ENCODE measurements at regions not wholly inside any gene's neighbourhood (a gene's known extent, or its start where the extent isn't known, plus 50 kb on each side); places are given as distances from the start of the nearest gene placed in this dataset.

- Mint-ChIP-seq H3K4me3 (no peak overlapping the region), H3K4me1 (peaks cover 0 to 6% of the 10 kb centered on the region in 2 donors), H3K27me3 (ENCODE audit: low read depth in 2 of 2) (peaks cover 30 to 49% of the 10 kb centered on the region in 2 donors), H3K27ac (no peak overlapping the region), H3K36me3 (no peaks in the 10 kb centered on the region), H3K9me3 (no peaks in the 10 kb centered on the region)
- no peaks in the 10 kb centered on the region for H3K9me3 ChIP-seq (ENCODE audit: control insufficient read depth, insufficient read depth, low read length)
- ATAC-seq = no peak
- DNase-seq = no peak
- H3K4me1 ChIP-seq (ENCODE audit: control insufficient read depth, insufficient read depth, low read length) = no peaks in the 10 kb centered on the region
- no peaks in the 10 kb centered on the region for H3K36me3 ChIP-seq (ENCODE audit: control insufficient read depth, insufficient read depth, low read length)
- no peak for TF ChIP-seq CTCF (IDR thresholded peaks at IDR 0.05)
- intact Hi-C loops (cut with micrococcal nuclease) = no loop called here
- no peak overlapping the region for H3K4me3 ChIP-seq (ENCODE audit: low read length)
- peaks cover 5% of the 10 kb centered on the region for H3K27me3 ChIP-seq (ENCODE audit: control insufficient read depth, insufficient read depth, low read length)
- H3K27ac ChIP-seq (ENCODE audit: low read length) = no peak overlapping the region
- 91% methylated on average over 1 of the region's 1 CpG for WGBS (ENCODE audit: insufficient coverage)
These were observed 87.6 kb upstream of the CYP1B1 start for GRCh38 chr2:38163579-38163978.

GRCh38 chr2:38163006-38163405 is 87.1 kb upstream of the CYP1B1 start:
- peaks cover 30 to 43% of the 10 kb centered on the region in 2 donors for H3K27me3 Mint-ChIP-seq (ENCODE audit: low read depth in 2 of 2)
- DNase-seq (peak in 1 of 2 donors; percentile 12), ATAC-seq (no peak)
- no peak overlapping the region for H3K27ac ChIP-seq (ENCODE audit: low read length)
- H3K9me3 ChIP-seq (ENCODE audit: control insufficient read depth, insufficient read depth, low read length) = no peaks in the 10 kb centered on the region
- WGBS (ENCODE audit: insufficient coverage) = 20% methylated on average over 1 of the region's 3 CpGs
- H3K27ac Mint-ChIP-seq = no peak overlapping the region
- H3K9me3 Mint-ChIP-seq = no peaks in the 10 kb centered on the region
- no peaks in the 10 kb centered on the region for H3K36me3 ChIP-seq (ENCODE audit: control insufficient read depth, insufficient read depth, low read length)
- H3K4me3 Mint-ChIP-seq = no peak overlapping the region
- intact Hi-C loops (cut with micrococcal nuclease) = no loop called here
- no peaks in the 10 kb centered on the region for H3K4me1 ChIP-seq (ENCODE audit: control insufficient read depth, insufficient read depth, low read length)
- peaks cover 0 to 6% of the 10 kb centered on the region in 2 donors for H3K4me1 Mint-ChIP-seq
- TF ChIP-seq CTCF (IDR thresholded peaks at IDR 0.05) = no peak
- no peak overlapping the region for H3K4me3 ChIP-seq (ENCODE audit: low read length)
- H3K27me3 ChIP-seq (ENCODE audit: control insufficient read depth, insufficient read depth, low read length) = peaks cover 5% of the 10 kb centered on the region
- no peaks in the 10 kb centered on the region for H3K36me3 Mint-ChIP-seq

- H3K27ac ChIP-seq (ENCODE audit: low read length) = no peak overlapping the region
- TF ChIP-seq CTCF (IDR thresholded peaks at IDR 0.05) = no peak
These were observed 84.6 kb upstream of the CYP1B1 start for GRCh38 chr2:38160516-38160915.

GRCh38 chr2:38159597-38159996 is 83.6 kb upstream of the CYP1B1 start:
- DNase-seq (no peak), ATAC-seq (no peak)
- no peak for TF ChIP-seq CTCF (IDR thresholded peaks at IDR 0.05)
- Histone ChIP-seq H3K9me3 (ENCODE audit: control insufficient read depth, insufficient read depth, low read length) (no peaks in the 10 kb centered on the region), H3K36me3 (ENCODE audit: control insufficient read depth, insufficient read depth, low read length) (no peaks in the 10 kb centered on the region), H3K4me1 (ENCODE audit: control insufficient read depth, insufficient read depth, low read length) (no peaks in the 10 kb centered on the region), H3K4me3 (ENCODE audit: low read length) (no peak overlapping the region), H3K27me3 (ENCODE audit: control insufficient read depth, insufficient read depth, low read length) (peaks cover 3% of the 10 kb centered on the region), H3K27ac (ENCODE audit: low read length) (no peak overlapping the region)
- Mint-ChIP-seq H3K4me1 (peaks cover 0 to 2% of the 10 kb centered on the region in 2 donors), H3K27me3 (ENCODE audit: low read depth in 2 of 2) (peaks cover 31 to 41% of the 10 kb centered on the region in 2 donors), H3K9me3 (no peaks in the 10 kb centered on the region), H3K4me3 (no peak overlapping the region), H3K36me3 (no peaks in the 10 kb centered on the region), H3K27ac (no peak overlapping the region)
- intact Hi-C loops (cut with micrococcal nuclease) = no loop called here
- 84% methylated on average over 3 of the region's 3 CpGs for WGBS (ENCODE audit: insufficient coverage)

More at GRCh38 chr2:38160516-38160915, 84.6 kb upstream of the CYP1B1 start:
- Mint-ChIP-seq H3K27ac (no peak overlapping the region), H3K4me3 (no peak overlapping the region), H3K9me3 (no peaks in the 10 kb centered on the region), H3K36me3 (no peaks in the 10 kb centered on the region), H3K27me3 (ENCODE audit: low read depth in 2 of 2) (peaks cover 33 to 43% of the 10 kb centered on the region in 2 donors), H3K4me1 (peaks cover 0 to 6% of the 10 kb centered on the region in 2 donors)
- Histone ChIP-seq H3K4me3 (ENCODE audit: low read length) (no peak overlapping the region), H3K4me1 (ENCODE audit: control insufficient read depth, insufficient read depth, low read length) (no peaks in the 10 kb centered on the region), H3K36me3 (ENCODE audit: control insufficient read depth, insufficient read depth, low read length) (no peaks in the 10 kb centered on the region), H3K9me3 (ENCODE audit: control insufficient read depth, insufficient read depth, low read length) (no peaks in the 10 kb centered on the region), H3K27me3 (ENCODE audit: control insufficient read depth, insufficient read depth, low read length) (peaks cover 3% of the 10 kb centered on the region)
- DNase-seq (no peak), ATAC-seq (no peak)
- intact Hi-C loops (cut with micrococcal nuclease) = no loop called here
- 88% methylated on average over 5 of the region's 5 CpGs for WGBS (ENCODE audit: insufficient coverage)

Data from natural killer cell (primary cell).